ENCODE measurements at regions not wholly inside any gene's neighbourhood (a gene's known extent, or its start where the extent isn't known, plus 50 kb on each side); places are given as distances from the start of the nearest gene placed in this dataset.
A peak's percentile ranks its signal among the peaks of the same experiment; 100 is the strongest.

DNA sequence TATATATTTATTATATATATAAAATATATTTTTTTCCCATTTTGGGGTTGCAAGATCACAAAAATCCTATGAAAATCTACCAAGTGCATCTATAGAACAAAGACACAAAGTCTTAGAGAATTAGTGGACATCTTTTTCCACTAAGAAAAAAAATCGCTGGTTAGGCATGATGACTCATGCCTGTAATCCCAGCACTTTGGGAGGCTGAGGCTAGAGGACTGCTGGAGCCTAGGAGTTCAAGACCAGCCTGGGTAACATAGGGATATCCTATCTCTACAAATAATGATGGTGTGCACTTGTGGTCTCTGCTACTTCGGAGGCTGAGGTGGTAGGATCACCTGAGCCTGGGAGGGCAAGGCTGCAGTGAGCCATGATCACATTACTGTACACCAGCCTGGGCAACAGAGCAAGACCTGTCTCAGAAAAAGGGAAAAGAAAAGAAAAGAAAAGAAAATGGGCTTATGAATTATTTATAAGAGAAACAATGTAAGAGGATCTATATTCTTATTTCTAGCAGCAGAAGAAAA is 185.1 kb upstream of the PSMD7 start:
- 84 to 92% (median 88%) methylated on average over 2 of the region's 2 CpGs for WGBS, 4 donors
- Histone ChIP-seq H3K4me1 (no peaks in the 10 kb centered on the region), H3K27me3 (no peaks in the 10 kb centered on the region), H3K9me3 (no peaks in the 10 kb centered on the region), H3K4me3 (no peak overlapping the region), H3K27ac (no peak overlapping the region), H3K36me3 (no peaks in the 10 kb centered on the region)
- TF ChIP-seq CTCF (IDR thresholded peaks at IDR 0.05) (no peak), POLR2A (IDR thresholded peaks at IDR 0.05) (no peak)
- no peak for DNase-seq
- intact Hi-C loops (cut with DNase I) = no loop called here
- ATAC-seq = no peak

- H3K36me3 ChIP-seq = no peaks in the 10 kb centered on the region
- no peaks in the 10 kb centered on the region for H3K9me3 ChIP-seq
- TF ChIP-seq CTCF (IDR thresholded peaks at IDR 0.05) (peak; percentile 23 to 58 (median 40)), POLR2A (IDR thresholded peaks at IDR 0.05) (no peak)
- 48 to 56% (median 49%) methylated on average over 18 of the region's 18 CpGs for WGBS, 4 donors
- H3K27me3 ChIP-seq = no peaks in the 10 kb centered on the region
- no peak overlapping the region for H3K27ac ChIP-seq
- H3K4me3 ChIP-seq = peak overlapping the region in 4 of 12 donors; percentile 5 to 39 (median 26)
- DNase-seq (peak in 2 of 5 donors; percentile 10 to 31), ATAC-seq (no peak)
- intact Hi-C loops (cut with DNase I) = no loop called here
- H3K4me1 ChIP-seq = no peaks in the 10 kb centered on the region
Observed at GRCh38 chr16:74107795-74108610, 188.6 kb upstream of the PSMD7 start.

GRCh38 chr16:74104022-74104421 is 192.6 kb upstream of the PSMD7 start:
- WGBS, 4 donors = 27 to 39% (median 29%) methylated on average over 2 of the region's 2 CpGs
- no peaks in the 10 kb centered on the region for H3K4me1 ChIP-seq
- H3K9me3 ChIP-seq = no peaks in the 10 kb centered on the region
- ATAC-seq (no peak), DNase-seq (no peak)
- H3K4me3 ChIP-seq = no peak overlapping the region
- no peak overlapping the region for H3K27ac ChIP-seq
- intact Hi-C loops (cut with DNase I) = no loop called here
- H3K36me3 ChIP-seq = no peaks in the 10 kb centered on the region
- TF ChIP-seq POLR2A (IDR thresholded peaks at IDR 0.05) (no peak), CTCF (IDR thresholded peaks at IDR 0.05) (no peak)
- H3K27me3 ChIP-seq = no peaks in the 10 kb centered on the region

DNA sequence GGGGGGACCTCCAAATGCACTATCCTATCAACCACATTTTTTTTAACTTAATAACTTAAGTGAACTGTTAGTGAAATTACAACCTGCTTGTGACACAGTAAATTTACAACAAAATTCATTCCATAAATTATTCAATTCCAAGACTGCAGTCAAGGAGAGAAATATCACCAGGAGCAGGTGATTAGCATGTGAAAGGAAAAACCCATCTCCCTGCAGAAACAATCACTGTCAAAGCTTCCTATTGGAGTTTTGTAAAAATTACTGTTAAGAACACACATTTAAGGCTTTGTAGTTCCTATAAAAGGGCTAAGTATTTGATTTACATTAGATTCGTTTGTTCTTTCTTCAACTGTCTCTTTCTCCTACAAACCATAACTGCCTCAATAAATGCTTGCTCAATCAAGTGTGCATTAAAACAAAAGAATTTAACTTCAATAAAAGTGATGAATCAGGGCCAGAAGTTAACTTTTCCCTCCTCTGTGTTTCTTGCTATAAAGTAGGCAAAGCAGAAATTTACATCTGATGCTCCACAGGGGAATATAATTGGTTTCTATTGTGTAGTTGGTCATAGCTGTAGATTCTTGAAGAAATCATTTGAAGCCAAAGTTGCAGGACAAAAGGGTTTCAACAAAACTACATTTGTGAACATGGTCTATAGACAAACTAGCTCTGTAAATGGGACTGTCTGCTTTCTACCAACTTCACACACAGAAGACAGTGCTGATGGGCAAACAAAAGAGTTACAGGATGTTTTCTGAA is 195.1 kb upstream of the PSMD7 start:
- no peak for ATAC-seq
- Histone ChIP-seq H3K36me3 (no peaks in the 10 kb centered on the region), H3K27ac (no peak overlapping the region), H3K27me3 (no peaks in the 10 kb centered on the region), H3K4me1 (no peaks in the 10 kb centered on the region), H3K9me3 (no peaks in the 10 kb centered on the region), H3K4me3 (no peak overlapping the region)
- TF ChIP-seq POLR2A (IDR thresholded peaks at IDR 0.05) = no peak
- TF ChIP-seq CTCF (IDR thresholded peaks at IDR 0.05) = no peak
- intact Hi-C loops (cut with DNase I) = no loop called here
- no peak for DNase-seq
- WGBS, 4 donors = 57 to 74% (median 66%) methylated on average over 1 of the region's 1 CpG
